ENCODE measurements at regions not wholly inside any gene's neighbourhood (a gene's known extent, or its start where the extent isn't known, plus 50 kb on each side); places are given as distances from the start of the nearest gene placed in this dataset.

- Histone ChIP-seq H3K4me3 (no peak overlapping the region), H3K36me3 (no peaks in the 10 kb centered on the region), H3K4me1 (no peaks in the 10 kb centered on the region), H3K27ac (no peak overlapping the region), H3K27me3 (no peaks in the 10 kb centered on the region), H3K9me3 (no peaks in the 10 kb centered on the region)
- WGBS, 2 donors (ENCODE audit: low coverage in 1 of 2), result 42 to 52% methylated on average over 4 of the region's 4 CpGs
- in situ Hi-C loops (cut with MboI; ENCODE audit: low pct_ligation_motif_present in 1 of 4, low pct_unique_long_range_greater_than_20kb in 1 of 4, low sequenced_read_pairs in 3 of 4) (no loop called here), intact Hi-C loops (cut with DNase I; ENCODE audit: low total_unique reads) (no loop called here)
- TF ChIP-seq POLR2AphosphoS5 (IDR thresholded peaks at IDR 0.05) (no peak), EP300 (IDR thresholded peaks at IDR 0.05; ENCODE audit: low read depth) (no peak), CTCF (IDR thresholded peaks at IDR 0.05) (no peak)
- no peak for DNase-seq
Observed at GRCh38 chr12:87216436-87216835, 812.8 kb downstream of the C12orf50 start.

DNA sequence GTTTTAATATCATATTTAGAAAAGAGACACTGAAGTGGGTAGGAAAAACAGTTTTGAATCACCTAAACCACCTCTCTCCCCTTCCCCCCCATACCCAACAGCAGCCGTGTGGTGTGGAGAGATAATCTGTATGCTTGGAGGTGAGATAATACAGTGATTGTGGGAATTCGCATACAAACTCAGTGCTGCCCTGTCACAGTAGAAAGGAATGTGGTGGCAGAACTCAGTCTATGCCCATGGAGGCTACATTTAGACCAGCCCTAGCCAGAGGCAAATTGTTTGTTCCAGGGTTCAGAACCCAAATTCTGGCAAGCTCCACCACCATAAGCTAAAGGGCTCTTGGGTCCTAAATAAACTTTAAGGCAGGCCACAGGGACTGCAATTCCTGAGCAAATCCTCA lies 827.0 kb downstream of the C12orf50 start:
- Histone ChIP-seq H3K4me1 (no peaks in the 10 kb centered on the region), H3K9me3 (no peaks in the 10 kb centered on the region), H3K36me3 (no peaks in the 10 kb centered on the region), H3K4me3 (no peak overlapping the region), H3K27ac (no peak overlapping the region), H3K27me3 (no peaks in the 10 kb centered on the region)
- DNase-seq, result no peak
- TF ChIP-seq POLR2AphosphoS5 (IDR thresholded peaks at IDR 0.05), result no peak
- TF ChIP-seq EP300 (IDR thresholded peaks at IDR 0.05; ENCODE audit: low read depth), result no peak
- no peak for TF ChIP-seq CTCF (IDR thresholded peaks at IDR 0.05)
- no peak for TF ChIP-seq POLR2A (IDR thresholded peaks at IDR 0.05)
- intact Hi-C loops (cut with DNase I; ENCODE audit: low total_unique reads) (no loop called here), in situ Hi-C loops (cut with MboI; ENCODE audit: low pct_ligation_motif_present in 1 of 4, low pct_unique_long_range_greater_than_20kb in 1 of 4, low sequenced_read_pairs in 3 of 4) (no loop called here)
- 60 to 80% methylated on average over 1 to 2 of the region's 2 CpGs for WGBS, 2 donors (ENCODE audit: low coverage in 1 of 2)

DNA sequence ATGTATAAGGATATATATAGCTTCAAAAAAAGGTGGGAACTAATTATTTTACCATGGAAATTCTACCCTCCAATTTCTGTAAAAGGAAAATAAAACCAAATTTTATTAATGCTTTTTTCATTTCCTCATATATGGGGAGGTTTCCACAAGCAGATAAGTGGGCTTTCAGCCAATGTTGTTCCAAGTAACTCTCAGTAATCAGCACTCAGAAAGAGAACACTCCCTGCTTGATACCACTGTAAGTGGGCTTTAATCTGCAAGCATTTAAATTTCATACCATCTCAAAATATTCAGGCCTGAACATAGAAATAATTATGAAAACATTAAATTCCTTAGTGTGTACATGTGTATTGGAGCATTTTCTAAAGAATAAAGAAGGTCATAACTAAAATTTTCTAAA lies 827.6 kb downstream of the C12orf50 start:
- intact Hi-C loops (cut with DNase I; ENCODE audit: low total_unique reads), result no loop called here
- H3K9me3 ChIP-seq, result no peaks in the 10 kb centered on the region
- in situ Hi-C loops (cut with MboI; ENCODE audit: low pct_ligation_motif_present in 1 of 4, low pct_unique_long_range_greater_than_20kb in 1 of 4, low sequenced_read_pairs in 3 of 4), result no loop called here
- H3K27ac ChIP-seq, result no peak overlapping the region
- no peaks in the 10 kb centered on the region for H3K4me1 ChIP-seq
- no peak for DNase-seq
- H3K36me3 ChIP-seq, result no peaks in the 10 kb centered on the region
- H3K4me3 ChIP-seq, result no peak overlapping the region
- TF ChIP-seq POLR2AphosphoS5 (IDR thresholded peaks at IDR 0.05) (no peak), CTCF (IDR thresholded peaks at IDR 0.05) (no peak), POLR2A (IDR thresholded peaks at IDR 0.05) (no peak), EP300 (IDR thresholded peaks at IDR 0.05; ENCODE audit: low read depth) (no peak)
- H3K27me3 ChIP-seq, result no peaks in the 10 kb centered on the region

GRCh38 chr12:87200289-87200979 lies 828.8 kb downstream of the C12orf50 start:
- in situ Hi-C loops (cut with MboI; ENCODE audit: low pct_ligation_motif_present in 1 of 4, low pct_unique_long_range_greater_than_20kb in 1 of 4, low sequenced_read_pairs in 3 of 4), result no loop called here

DNA sequence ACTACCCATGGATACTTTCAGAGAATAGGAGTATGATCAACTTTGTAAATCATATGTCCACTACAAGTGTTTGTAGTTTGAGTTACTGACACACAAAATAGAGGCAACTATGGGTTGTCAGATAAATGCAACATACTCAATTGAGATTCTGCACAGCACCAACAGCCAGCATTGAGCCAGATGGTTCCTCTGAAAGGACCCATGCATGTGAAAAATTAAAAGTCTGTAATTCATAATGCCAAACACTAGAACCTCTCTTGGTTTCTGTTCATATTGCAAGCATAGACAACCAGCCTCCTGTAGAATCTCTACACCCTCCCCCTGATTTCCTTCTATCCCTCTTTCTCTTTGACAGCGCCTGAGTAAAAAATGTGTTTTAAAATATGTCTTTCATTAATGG lies 831.0 kb downstream of the C12orf50 start:
- in situ Hi-C loops (cut with MboI; ENCODE audit: low pct_ligation_motif_present in 1 of 4, low pct_unique_long_range_greater_than_20kb in 1 of 4, low sequenced_read_pairs in 3 of 4), result no loop called here
- intact Hi-C loops (cut with DNase I; ENCODE audit: low total_unique reads), result no loop called here
- Histone ChIP-seq H3K27me3 (no peaks in the 10 kb centered on the region), H3K4me1 (no peaks in the 10 kb centered on the region), H3K36me3 (no peaks in the 10 kb centered on the region), H3K27ac (no peak overlapping the region), H3K9me3 (no peaks in the 10 kb centered on the region), H3K4me3 (no peak overlapping the region)
- WGBS, 2 donors (ENCODE audit: low coverage in 1 of 2), result 92 to 100% methylated on average over 1 of the region's 1 CpG
- TF ChIP-seq EP300 (IDR thresholded peaks at IDR 0.05; ENCODE audit: low read depth) (no peak), POLR2A (IDR thresholded peaks at IDR 0.05) (no peak), POLR2AphosphoS5 (IDR thresholded peaks at IDR 0.05) (no peak), CTCF (IDR thresholded peaks at IDR 0.05) (no peak)
- no peak for DNase-seq

More at GRCh38 chr12:87200289-87200979, 828.8 kb downstream of the C12orf50 start:
- no peaks in the 10 kb centered on the region for H3K9me3 ChIP-seq
- DNase-seq, result no peak
- 60 to 67% methylated on average over 1 of the region's 1 CpG for WGBS, 2 donors (ENCODE audit: low coverage in 1 of 2)
- no peak overlapping the region for H3K27ac ChIP-seq
- intact Hi-C loops (cut with DNase I; ENCODE audit: low total_unique reads), result no loop called here
- no peaks in the 10 kb centered on the region for H3K36me3 ChIP-seq
- no peak overlapping the region for H3K4me3 ChIP-seq
- no peaks in the 10 kb centered on the region for H3K27me3 ChIP-seq
- no peak for TF ChIP-seq EP300 (IDR thresholded peaks at IDR 0.05; ENCODE audit: low read depth)
- H3K4me1 ChIP-seq, result no peaks in the 10 kb centered on the region

Data from transverse colon (tissue), 4 donors.